Keratinocyte (primary cell): ENCODE measurements at regions not wholly inside any gene's neighbourhood (a gene's known extent, or its start where the extent isn't known, plus 50 kb on each side); places are given as distances from the start of the nearest gene placed in this dataset.

Experiments used
- DNase-seq: peaks from one replicate; pipeline ENCODE4 v3.0.0-alpha.2; 2011; ENCODE audit warnings: low read depth, missing footprints, low spot score
- FAIRE-seq: peaks from 2 replicates; lab custom pipeline; 2011; peaks lifted over from hg19 to GRCh38; lab: Jason Lieb, UNC
- H2AFZ ChIP-seq: 2 replicates; pipeline ENCODE4 v1.6.0; 2012; ENCODE audit warnings: low read length, control low read depth, inconsistent platforms; ENCODE audit not compliant: control insufficient read depth
- H3K27ac ChIP-seq: 2 replicates; pipeline ENCODE4 v1.5.1; 2011; ENCODE audit warnings: low read length; ENCODE audit not compliant: control insufficient read depth, insufficient read depth
- H3K27me3 ChIP-seq: 3 replicates; pipeline ENCODE4 v1.6.0; 2011; ENCODE audit warnings: low read length; ENCODE audit not compliant: control insufficient read depth, insufficient read depth; ENCODE audit errors: extremely low read depth
- H3K36me3 ChIP-seq, 2 experiments: 2 replicates in 1 of 2; 3 replicates in 1 of 2; pipeline ENCODE4 v1.5.1; 2011; ENCODE audit warnings: low read length in 2 of 2, mild to moderate bottlenecking in 1 of 2; ENCODE audit not compliant: control insufficient read depth in 2 of 2, insufficient read depth in 2 of 2; ENCODE audit errors: extremely low read depth in 1 of 2
- H3K4me1 ChIP-seq: 3 replicates; pipeline ENCODE4 v1.5.1; 2011; ENCODE audit warnings: low read length; ENCODE audit not compliant: control insufficient read depth, insufficient read depth; ENCODE audit errors: extremely low read depth
- H3K4me2 ChIP-seq: 3 replicates; pipeline ENCODE4 v1.6.0; 2011; ENCODE audit warnings: low read depth, low read length; ENCODE audit not compliant: control insufficient read depth, insufficient read depth; ENCODE audit errors: extremely low read depth
- H3K4me3 ChIP-seq, 3 experiments: fragments of 200-600 bp in 1 of 3; sonication (generic) in 1 of 3; 2 replicates in 2 of 3; 3 replicates in 1 of 3; pipeline ENCODE4 v1.5.1; 2011 to 2016; ENCODE audit warnings: low read length in 3 of 3, mild to moderate bottlenecking in 3 of 3, control low read depth in 2 of 3, inconsistent platforms in 1 of 3, low read depth in 1 of 3, mixed read lengths in 1 of 3, mixed run types in 1 of 3, moderate library complexity in 1 of 3; ENCODE audit not compliant: control insufficient read depth in 2 of 3, insufficient read depth in 2 of 3; ENCODE audit errors: extremely low read depth in 1 of 3
- H3K79me2 ChIP-seq: 2 replicates; pipeline ENCODE4 v1.6.0; 2012; ENCODE audit warnings: low read length; ENCODE audit not compliant: control insufficient read depth, insufficient read depth
- H3K9ac ChIP-seq: 3 replicates; pipeline ENCODE4 v1.6.0; 2011; ENCODE audit warnings: low read length; ENCODE audit not compliant: control insufficient read depth, insufficient read depth; ENCODE audit errors: extremely low read depth
- H3K9me1 ChIP-seq: 3 replicates; pipeline ENCODE4 v1.6.0; 2011; ENCODE audit warnings: low read length; ENCODE audit not compliant: control insufficient read depth, insufficient read depth; ENCODE audit errors: extremely low read depth
- H3K9me3 ChIP-seq: 2 replicates; pipeline ENCODE4 v1.5.1; 2012; ENCODE audit warnings: low read depth, low read length; ENCODE audit not compliant: control insufficient read depth
- H4K20me1 ChIP-seq: 3 replicates; pipeline ENCODE4 v1.6.0; 2011; ENCODE audit warnings: low read length; ENCODE audit not compliant: control insufficient read depth, insufficient read depth; ENCODE audit errors: extremely low read depth
- CTCF ChIP-seq, 3 experiments: IDR thresholded peaks in 1 of 3; conservative IDR thresholded peaks in 1 of 3; optimal IDR thresholded peaks in 1 of 3; 2 replicates in 2 of 3; 3 replicates in 1 of 3; pipeline versions ENCODE3 to v1.5.1; 2011; ENCODE audit warnings: low read length in 3 of 3, mild to moderate bottlenecking in 3 of 3, moderate library complexity in 2 of 3, control low read depth in 1 of 3, inconsistent platforms in 1 of 3; ENCODE audit not compliant: insufficient read depth in 2 of 3; ENCODE audit errors: extremely low read depth in 1 of 3
- EZH2 ChIP-seq: IDR thresholded peaks from one replicate; pipeline ENCODE4 v1.6.1; 2012; ENCODE audit warnings: inconsistent platforms, mild to moderate bottlenecking, low read length, moderate library complexity
- dilution Hi-C: fragments of 300-500 bp; cut with MboI; formaldehyde crosslinking; loops from one replicate; pipeline ENCODE4 v1.7.0; 2020; ENCODE audit warnings: low sequenced_read_pairs; ENCODE audit not compliant: extremely low pct_ligation_motif_present

GRCh38 chr21:35333831-35334618 lies 284.9 kb upstream of the RUNX1 start:
- no peak for FAIRE-seq
- no peak overlapping the region for H3K27ac ChIP-seq
- no peak overlapping the region for H3K9ac ChIP-seq
- H3K4me3 ChIP-seq: no peak overlapping the region
- no peaks in the 10 kb centered on the region for H3K79me2 ChIP-seq
- no peak for TF ChIP-seq EZH2
- no peak for TF ChIP-seq CTCF (optimal IDR thresholded peaks at IDR 0.05 in 1 of 3, IDR thresholded peaks at IDR 0.05 in 1 of 3, conservative IDR thresholded peaks at IDR 0.05 in 1 of 3; ENCODE audit: extremely low read depth in 1 of 3, insufficient read depth in 2 of 3, low read length in 3 of 3)
- DNase-seq: no peak
- dilution Hi-C loops: no loop called here
- no peaks in the 10 kb centered on the region for H3K9me3 ChIP-seq
- H3K27me3 ChIP-seq: no peaks in the 10 kb centered on the region
- H2AFZ ChIP-seq: no peak overlapping the region
- no peaks in the 10 kb centered on the region for H4K20me1 ChIP-seq
- H3K4me1 ChIP-seq: no peaks in the 10 kb centered on the region
- H3K4me2 ChIP-seq: no peak overlapping the region
- no peaks in the 10 kb centered on the region for H3K36me3 ChIP-seq
- no peaks in the 10 kb centered on the region for H3K9me1 ChIP-seq

- TF ChIP-seq CTCF (optimal IDR thresholded peaks at IDR 0.05 in 1 of 3, IDR thresholded peaks at IDR 0.05 in 1 of 3, conservative IDR thresholded peaks at IDR 0.05 in 1 of 3; ENCODE audit: extremely low read depth in 1 of 3, insufficient read depth in 2 of 3, low read length in 3 of 3): no peak
- no peak for TF ChIP-seq EZH2
- H3K4me1 ChIP-seq: no peaks in the 10 kb centered on the region
- H2AFZ ChIP-seq: no peak overlapping the region
- H4K20me1 ChIP-seq: no peaks in the 10 kb centered on the region
- H3K9ac ChIP-seq: no peak overlapping the region
- no peaks in the 10 kb centered on the region for H3K9me3 ChIP-seq
- dilution Hi-C loops: no loop called here
- no peaks in the 10 kb centered on the region for H3K36me3 ChIP-seq
- H3K27me3 ChIP-seq: no peaks in the 10 kb centered on the region
- no peak overlapping the region for H3K4me3 ChIP-seq
- FAIRE-seq (no peak), DNase-seq (no peak)
- no peak overlapping the region for H3K4me2 ChIP-seq
- H3K79me2 ChIP-seq: no peaks in the 10 kb centered on the region
- no peaks in the 10 kb centered on the region for H3K9me1 ChIP-seq
- no peak overlapping the region for H3K27ac ChIP-seq
Observed at GRCh38 chr21:35332841-35333426, 283.8 kb upstream of the RUNX1 start.
